GM12878 (cell line): ENCODE measurements at regions not wholly inside any gene's neighbourhood (a gene's known extent, or its start where the extent isn't known, plus 50 kb on each side); places are given as distances from the start of the nearest gene placed in this dataset.

Experiments used
- CREB1 ChIP-seq: IDR thresholded peaks from 2 replicates; pipeline ENCODE4 v1.6.1; 2012; ENCODE audit warnings: low read depth, mild to moderate bottlenecking, inconsistent platforms
- EZH2 ChIP-seq: IDR thresholded peaks from 2 replicates; pipeline ENCODE4 v1.6.1; 2012; ENCODE audit warnings: low read depth, mild to moderate bottlenecking, control low read depth, inconsistent platforms, low read length, borderline replicate concordance; ENCODE audit not compliant: control insufficient read depth
- HDAC2 ChIP-seq: fragments of 200-600 bp; sonication (generic); IDR thresholded peaks from 2 replicates; pipeline ENCODE4 v1.6.1; 2017
- LARP7 ChIP-seq: fragments of 450-650 bp; IDR thresholded peaks from 2 replicates; pipeline ENCODE4 v1.6.1; 2017; ENCODE audit warnings: mild to moderate bottlenecking
- NFYA ChIP-seq: IDR thresholded peaks from 2 replicates; pipeline ENCODE4 v1.6.1; 2011; ENCODE audit warnings: low read depth, mild to moderate bottlenecking, low read length, improper control_type of control experiment, borderline replicate concordance
- PAX5 ChIP-seq: IDR thresholded peaks from 2 replicates; pipeline ENCODE4 v1.6.1; 2011; ENCODE audit warnings: low read depth, low read length, borderline replicate concordance
- POLR2AphosphoS5 ChIP-seq: IDR thresholded peaks from 2 replicates; pipeline ENCODE4 v1.6.1; 2011; ENCODE audit warnings: mild to moderate bottlenecking, low read length, inconsistent platforms
- SP1 ChIP-seq: IDR thresholded peaks from one replicate; pipeline ENCODE4 v1.6.1; 2011; ENCODE audit warnings: low read depth, low read length
- TF ChIP-seq, protein P1 (sequence below), 3 experiments: IDR thresholded peaks in 2 of 3; conservative IDR thresholded peaks in 1 of 3; 2 replicates each; pipeline ENCODE4 v1.5.1; 2011; ENCODE audit warnings: low read depth in 3 of 3, low read length in 3 of 3, mild to moderate bottlenecking in 3 of 3, control low read depth in 2 of 3, moderate library complexity in 2 of 3, inconsistent platforms in 1 of 3, mixed read lengths in 1 of 3; ENCODE audit not compliant: control insufficient read depth in 2 of 3, insufficient read depth in 1 of 3; ENCODE audit errors: extremely low read depth in 1 of 3
- TF ChIP-seq, protein P2 (sequence below): IDR thresholded peaks from 2 replicates; pipeline ENCODE4 v1.6.1; 2012; ENCODE audit warnings: low read depth, low read length, improper control_type of control experiment

DNA sequence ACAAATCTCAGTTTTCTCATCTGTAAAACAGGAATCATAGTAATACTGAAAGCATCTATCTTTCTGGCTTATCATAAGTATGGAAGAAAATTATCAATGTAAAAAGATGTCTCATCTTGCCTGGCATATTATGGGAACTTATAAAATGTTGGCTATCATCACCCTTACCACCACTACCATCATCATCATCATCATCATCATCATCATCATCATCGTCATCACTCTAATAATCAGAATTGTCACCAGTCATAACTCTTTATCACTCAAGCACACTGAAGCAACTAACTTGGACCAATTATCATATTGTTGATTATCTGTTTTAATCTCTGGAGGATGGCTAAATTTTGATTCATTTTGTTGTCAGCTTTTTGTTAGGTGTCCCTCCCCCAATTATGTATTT lies 825.4 kb downstream of the SORCS3 start:
- TF ChIP-seq POLR2AphosphoS5, result no peak
- TF ChIP-seq, protein P1, sequence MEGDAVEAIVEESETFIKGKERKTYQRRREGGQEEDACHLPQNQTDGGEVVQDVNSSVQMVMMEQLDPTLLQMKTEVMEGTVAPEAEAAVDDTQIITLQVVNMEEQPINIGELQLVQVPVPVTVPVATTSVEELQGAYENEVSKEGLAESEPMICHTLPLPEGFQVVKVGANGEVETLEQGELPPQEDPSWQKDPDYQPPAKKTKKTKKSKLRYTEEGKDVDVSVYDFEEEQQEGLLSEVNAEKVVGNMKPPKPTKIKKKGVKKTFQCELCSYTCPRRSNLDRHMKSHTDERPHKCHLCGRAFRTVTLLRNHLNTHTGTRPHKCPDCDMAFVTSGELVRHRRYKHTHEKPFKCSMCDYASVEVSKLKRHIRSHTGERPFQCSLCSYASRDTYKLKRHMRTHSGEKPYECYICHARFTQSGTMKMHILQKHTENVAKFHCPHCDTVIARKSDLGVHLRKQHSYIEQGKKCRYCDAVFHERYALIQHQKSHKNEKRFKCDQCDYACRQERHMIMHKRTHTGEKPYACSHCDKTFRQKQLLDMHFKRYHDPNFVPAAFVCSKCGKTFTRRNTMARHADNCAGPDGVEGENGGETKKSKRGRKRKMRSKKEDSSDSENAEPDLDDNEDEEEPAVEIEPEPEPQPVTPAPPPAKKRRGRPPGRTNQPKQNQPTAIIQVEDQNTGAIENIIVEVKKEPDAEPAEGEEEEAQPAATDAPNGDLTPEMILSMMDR (IDR thresholded peaks at IDR 0.05 in 2 of 3, conservative IDR thresholded peaks at IDR 0.05 in 1 of 3; ENCODE audit: control insufficient read depth in 2 of 3, extremely low read depth in 1 of 3, insufficient read depth in 1 of 3, low read depth in 3 of 3, low read length in 3 of 3), result no peak
- TF ChIP-seq, protein P2, sequence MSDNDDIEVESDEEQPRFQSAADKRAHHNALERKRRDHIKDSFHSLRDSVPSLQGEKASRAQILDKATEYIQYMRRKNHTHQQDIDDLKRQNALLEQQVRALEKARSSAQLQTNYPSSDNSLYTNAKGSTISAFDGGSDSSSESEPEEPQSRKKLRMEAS, result no peak
- TF ChIP-seq PAX5, result no peak
- TF ChIP-seq CREB1, result no peak
- no peak for TF ChIP-seq SP1
- no peak for TF ChIP-seq EZH2
- TF ChIP-seq LARP7, result no peak
- no peak for TF ChIP-seq NFYA
- TF ChIP-seq HDAC2, result no peak
